Mucosa of descending colon (tissue), 3 donors: ENCODE measurements at regions not wholly inside any gene's neighbourhood (a gene's known extent, or its start where the extent isn't known, plus 50 kb on each side); places are given as distances from the start of the nearest gene placed in this dataset.

ENCODE experiments used
- ATAC-seq: fragments of 200-7000 bp; cut with Tn5 transposase; one replicate; pipeline ENCODE4 v1.9.1; 2020; ENCODE audit warnings: mild to moderate bottlenecking, moderate library complexity
- DNase-seq, 3 donors: peaks; one replicate each; pipeline ENCODE4 v3.0.0-alpha.2; 2020
- H3K36me3 ChIP-seq: fragments of 200-600 bp; one replicate; pipeline ENCODE4 v1.8.0; 2021; ENCODE audit warnings: low read depth, mild to moderate bottlenecking
- H3K4me1 ChIP-seq: fragments of 200-600 bp; one replicate; pipeline ENCODE4 v1.8.0; 2021; ENCODE audit warnings: low read depth, mild to moderate bottlenecking
- H3K4me3 ChIP-seq: fragments of 200-600 bp; one replicate; pipeline ENCODE4 v1.8.0; 2021; ENCODE audit warnings: mild to moderate bottlenecking
- H3K9me3 ChIP-seq: fragments of 200-600 bp; one replicate; pipeline ENCODE4 v1.8.0; 2021; ENCODE audit warnings: mild to moderate bottlenecking
- CTCF ChIP-seq: fragments of 200-600 bp; IDR thresholded peaks from one replicate; pipeline ENCODE4 v1.8.0; 2022; ENCODE audit warnings: antibody characterized with exemption, mild to moderate bottlenecking
- intact Hi-C, 2 donors: fragments of 100-400 bp; cut with DNase I in 1 of 2; cut with micrococcal nuclease in 1 of 2; formaldehyde crosslinking; loops; one replicate each; pipeline versions ENCODE4 v1.11.0 to v1.11.1; 2022; cut with DNase I, micrococcal nuclease
- donor health status: DM: no; HTN: no; CAD: no; lungs with moderate emphysema.
- donor health status: DM: no; HTN: no; CAD: no.
- donor health status: DM: no; HTN: yes; CAD: no.

DNA sequence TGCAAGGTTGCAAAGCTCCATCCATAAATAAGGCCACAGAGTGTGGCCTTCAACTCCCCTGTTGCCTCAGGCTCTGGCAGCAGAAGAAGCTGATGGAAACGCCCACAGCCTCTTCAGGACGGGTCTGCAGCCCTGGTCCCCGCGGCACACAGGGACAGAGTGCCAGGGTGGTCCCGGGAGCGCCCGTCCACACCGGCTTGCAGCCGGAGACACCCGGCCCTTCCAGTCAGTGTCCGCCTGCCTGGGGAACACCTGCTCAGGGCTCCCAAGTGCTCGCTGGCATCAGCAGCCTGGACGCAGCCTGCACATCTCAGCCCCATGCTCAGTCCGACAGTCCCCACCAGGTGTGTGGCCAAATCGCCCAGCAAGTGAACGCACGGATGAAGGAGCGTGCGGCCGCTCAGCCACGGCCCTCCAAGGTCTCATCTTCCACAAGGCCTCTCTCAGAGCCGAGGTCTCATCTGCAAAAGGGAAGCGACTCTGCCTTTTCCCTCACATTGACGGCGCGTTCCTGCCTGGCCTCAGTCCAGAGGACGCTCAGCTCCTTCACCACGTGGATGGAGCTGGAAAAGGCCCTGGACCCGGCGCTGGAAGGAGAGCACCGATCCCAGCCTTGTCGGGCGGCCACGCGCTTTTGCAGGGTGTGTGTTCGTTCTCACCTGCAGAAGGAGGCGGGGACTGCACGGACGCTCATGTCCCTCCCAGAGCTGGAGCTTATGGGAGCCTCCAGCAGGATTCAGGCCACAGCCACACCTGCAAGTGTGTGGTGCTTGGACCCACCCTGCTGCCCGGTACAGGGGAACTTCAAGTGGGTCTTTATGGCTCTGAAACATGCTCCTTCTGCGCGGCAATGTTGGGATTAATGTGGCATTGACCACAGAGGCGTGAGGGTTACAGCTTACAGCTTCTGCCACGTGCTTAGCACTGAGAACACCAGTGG, 180.4 kb downstream of the DLL1 start:
- intact Hi-C loops, result no loop called here
- DNase-seq (no peak), ATAC-seq (no peak)
- Histone ChIP-seq H3K4me1 (no peaks in the 10 kb centered on the region), H3K9me3 (no peaks in the 10 kb centered on the region), H3K36me3 (no peaks in the 10 kb centered on the region), H3K4me3 (no peak overlapping the region)
- no peak for TF ChIP-seq CTCF

GRCh38 chr6:170108890-170109587, 181.8 kb downstream of the DLL1 start:
- DNase-seq, result no peak
- no peaks in the 10 kb centered on the region for H3K36me3 ChIP-seq
- no peaks in the 10 kb centered on the region for H3K4me1 ChIP-seq
- ATAC-seq, result no peak
- no peak overlapping the region for H3K4me3 ChIP-seq
- no peak for TF ChIP-seq CTCF
- H3K9me3 ChIP-seq, result no peaks in the 10 kb centered on the region
- intact Hi-C loops, result no loop called here

DNA sequence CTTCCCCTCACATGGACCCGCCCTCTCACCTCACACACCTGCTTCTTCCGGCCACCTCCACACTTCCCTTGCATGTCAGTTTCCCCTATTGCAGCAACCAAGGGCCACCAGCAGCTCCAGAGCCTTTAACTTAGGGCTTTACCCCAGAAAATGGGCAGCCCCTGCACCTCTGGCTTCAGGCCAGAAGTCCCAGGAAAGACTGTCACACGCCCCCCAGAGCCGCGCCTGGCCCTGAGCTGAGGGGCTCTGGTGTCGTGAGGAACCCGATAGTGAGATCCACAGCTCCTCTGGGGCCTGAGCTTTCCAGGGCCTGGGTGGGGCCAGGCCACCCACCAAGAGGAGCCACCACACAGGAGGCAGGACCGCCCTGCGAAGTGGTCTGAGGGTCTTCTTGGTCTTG, 182.4 kb downstream of the DLL1 start:
- Histone ChIP-seq H3K9me3 (no peaks in the 10 kb centered on the region), H3K4me3 (no peak overlapping the region), H3K4me1 (no peaks in the 10 kb centered on the region), H3K36me3 (no peaks in the 10 kb centered on the region)
- TF ChIP-seq CTCF, result no peak
- no peak for ATAC-seq
- intact Hi-C loops, result no loop called here
- DNase-seq, result no peak

GRCh38 chr6:170107606-170108222, 183.2 kb downstream of the DLL1 start:
- no peaks in the 10 kb centered on the region for H3K4me1 ChIP-seq
- no peaks in the 10 kb centered on the region for H3K9me3 ChIP-seq
- TF ChIP-seq CTCF, result no peak
- no peak for DNase-seq
- ATAC-seq, result no peak
- intact Hi-C loops, result no loop called here
- H3K4me3 ChIP-seq, result no peak overlapping the region
- no peaks in the 10 kb centered on the region for H3K36me3 ChIP-seq

DNA sequence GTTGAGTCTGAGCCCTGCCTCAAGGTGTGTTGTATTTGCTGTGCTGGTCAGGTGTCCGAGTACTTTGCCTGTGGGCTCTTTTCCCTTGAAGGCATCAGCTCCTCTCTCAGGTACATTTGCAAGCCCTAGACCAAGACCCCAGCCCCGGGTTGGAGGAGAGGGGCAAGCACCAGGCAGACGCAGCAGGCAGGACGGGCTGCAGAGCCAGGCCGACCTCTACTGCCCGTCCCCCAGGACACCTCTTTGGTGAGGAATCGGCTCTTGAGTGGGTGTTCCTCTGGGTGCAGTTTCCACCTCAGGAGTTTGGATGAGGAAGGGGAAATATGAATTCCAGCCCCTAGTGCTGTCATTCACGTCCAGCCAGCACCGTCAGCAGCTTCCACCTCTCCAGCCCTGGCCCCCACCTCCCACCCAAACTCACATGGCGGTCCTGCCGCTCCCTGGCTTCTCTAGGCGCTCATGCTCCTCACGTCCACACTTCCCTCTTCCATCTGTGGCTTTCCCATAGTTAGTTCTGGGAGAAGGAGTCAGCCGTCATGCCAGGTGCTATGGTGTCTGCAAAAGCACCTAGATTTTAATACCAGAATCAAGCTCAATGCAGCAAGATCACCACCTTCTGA, 183.9 kb downstream of the DLL1 start:
- intact Hi-C loops, result no loop called here
- Histone ChIP-seq H3K4me3 (no peak overlapping the region), H3K4me1 (no peaks in the 10 kb centered on the region), H3K9me3 (no peaks in the 10 kb centered on the region), H3K36me3 (no peaks in the 10 kb centered on the region)
- no peak for ATAC-seq
- no peak for TF ChIP-seq CTCF
- no peak for DNase-seq
